CD4-positive, alpha-beta T cell (primary cell): ENCODE measurements at regions not wholly inside any gene's neighbourhood (a gene's known extent, or its start where the extent isn't known, plus 50 kb on each side); places are given as distances from the start of the nearest gene placed in this dataset.

Experiments used
- ATAC-seq: fragments of 200-7000 bp; cut with Tn5 transposase; one replicate; pipeline ENCODE4 v1.10.0; 2022; ENCODE audit warnings: mild to moderate bottlenecking; ENCODE audit not compliant: poor library complexity
- CTCF ChIA-PET: fragments of 350-600 bp; sonication (Branson Sonifier 250); formaldehyde crosslinking; loops from one replicate; lab custom pipeline; 2021; ENCODE audit warnings: antibody characterized with exemption, inconsistent platforms; lab: Charles Lee
- POLR2A ChIA-PET: fragments of 350-600 bp; sonication (Branson Sonifier 250); formaldehyde crosslinking; loops from one replicate; lab custom pipeline; 2021; ENCODE audit warnings: antibody characterized with exemption, inconsistent platforms; lab: Charles Lee
- DNase-seq, 14 experiments: peaks; one replicate each; pipeline ENCODE4 v3.0.0-alpha.2; 2013 to 2020; ENCODE audit warnings: mixed read lengths in 2 of 14
- H3K27ac ChIP-seq, 2 donors: one replicate each; pipeline versions ENCODE4 v1.5.1 to v1.7.0; 2013; ENCODE audit warnings: low read length in 2 of 2, low read depth in 1 of 2, mild to moderate bottlenecking in 1 of 2
- H3K27me3 ChIP-seq, 2 experiments: 1 replicate in 1 of 2; 2 replicates in 1 of 2; pipeline versions ENCODE4 v1.6.1 to v1.7.0; 2013; ENCODE audit warnings: low read length in 2 of 2, control low read depth in 1 of 2, mild to moderate bottlenecking in 1 of 2, moderate library complexity in 1 of 2; ENCODE audit not compliant: insufficient read depth in 2 of 2, control insufficient read depth in 1 of 2
- H3K36me3 ChIP-seq: one replicate; pipeline ENCODE4 v1.6.1; 2013; ENCODE audit warnings: low read length, control low read depth; ENCODE audit not compliant: insufficient read depth
- H3K4me1 ChIP-seq: one replicate; pipeline ENCODE4 v1.6.1; 2013; ENCODE audit warnings: low read length, control low read depth; ENCODE audit not compliant: insufficient read depth
- H3K4me3 ChIP-seq: one replicate; pipeline ENCODE4 v1.5.1; 2013; ENCODE audit warnings: mild to moderate bottlenecking, low read length, moderate library complexity
- H3K9me3 ChIP-seq, 2 experiments: 1 replicate in 1 of 2; 2 replicates in 1 of 2; pipeline versions ENCODE4 v1.6.1 to v1.7.0; 2013; ENCODE audit warnings: low read length in 2 of 2, mild to moderate bottlenecking in 2 of 2, control low read depth in 1 of 2, moderate library complexity in 1 of 2; ENCODE audit not compliant: control insufficient read depth in 1 of 2, insufficient read depth in 1 of 2
- H3K27ac Mint-ChIP-seq: one replicate; pipeline ENCODE4 v1.8.0; 2020; ENCODE audit warnings: mixed read lengths
- H3K27me3 Mint-ChIP-seq: one replicate; pipeline ENCODE4 v1.8.0; 2021; ENCODE audit warnings: mixed read lengths
- H3K36me3 Mint-ChIP-seq: one replicate; pipeline ENCODE4 v1.8.0; 2021; ENCODE audit warnings: low read depth, mixed read lengths
- H3K4me1 Mint-ChIP-seq: one replicate; pipeline ENCODE4 v1.8.0; 2021; ENCODE audit warnings: low read depth, mixed read lengths
- H3K4me3 Mint-ChIP-seq: one replicate; pipeline ENCODE4 v1.8.0; 2020; ENCODE audit warnings: mild to moderate bottlenecking, mixed read lengths
- H3K9me3 Mint-ChIP-seq: one replicate; pipeline ENCODE4 v1.8.0; 2020; ENCODE audit warnings: mixed read lengths
- CTCF ChIP-seq: fragments of 200-600 bp; IDR thresholded peaks from one replicate; pipeline ENCODE4 v1.8.0; 2022; ENCODE audit warnings: antibody characterized with exemption, mild to moderate bottlenecking
- intact Hi-C, 2 experiments: fragments of 100-400 bp; cut with DNase I in 1 of 2; cut with micrococcal nuclease in 1 of 2; formaldehyde crosslinking; loops; one replicate each; pipeline versions ENCODE4 v1.15.1 to v1.9.0; 2023 to 2025; cut with DNase I, micrococcal nuclease

- no peak overlapping the region for H3K4me3 ChIP-seq
- no peaks in the 10 kb centered on the region for H3K4me1 ChIP-seq
- Mint-ChIP-seq H3K4me3 (no peak overlapping the region), H3K9me3 (no peaks in the 10 kb centered on the region), H3K4me1 (no peaks in the 10 kb centered on the region), H3K27ac (no peak overlapping the region), H3K36me3 (no peaks in the 10 kb centered on the region), H3K27me3 (peaks cover 6% of the 10 kb centered on the region)
- ChIA-PET CTCF (no interaction called here), POLR2A (no interaction called here)
- no peak for TF ChIP-seq CTCF
- no peak overlapping the region for H3K27ac ChIP-seq
- intact Hi-C loops = no loop called here
- DNase-seq (no peak), ATAC-seq (no peak)
- H3K9me3 ChIP-seq = peaks cover 0 to 6% of the 10 kb centered on the region in 2 experiments
- no peaks in the 10 kb centered on the region for H3K36me3 ChIP-seq
- peaks cover 0 to 6% of the 10 kb centered on the region in 2 experiments for H3K27me3 ChIP-seq
These were observed 117.5 kb upstream of the CCDC68 start for GRCh38 chr18:55076643-55077218.

- ATAC-seq (no peak), DNase-seq (no peak)
- Histone ChIP-seq H3K27me3 (peaks cover 0 to 3% of the 10 kb centered on the region in 2 experiments), H3K36me3 (no peaks in the 10 kb centered on the region), H3K27ac (no peak overlapping the region), H3K4me1 (no peaks in the 10 kb centered on the region), H3K4me3 (no peak overlapping the region), H3K9me3 (no peaks in the 10 kb centered on the region)
- ChIA-PET CTCF (no interaction called here), POLR2A (no interaction called here)
- Mint-ChIP-seq H3K9me3 (no peaks in the 10 kb centered on the region), H3K4me3 (no peak overlapping the region), H3K27ac (no peak overlapping the region), H3K36me3 (no peaks in the 10 kb centered on the region), H3K27me3 (peaks cover 9% of the 10 kb centered on the region), H3K4me1 (no peaks in the 10 kb centered on the region)
- no peak for TF ChIP-seq CTCF
- intact Hi-C loops = no loop called here
These were observed 114.6 kb upstream of the CCDC68 start for GRCh38 chr18:55073834-55074233.

- ATAC-seq (no peak), DNase-seq (no peak)
- Mint-ChIP-seq H3K4me1 (no peaks in the 10 kb centered on the region), H3K4me3 (no peak overlapping the region), H3K9me3 (no peaks in the 10 kb centered on the region), H3K36me3 (no peaks in the 10 kb centered on the region), H3K27ac (no peak overlapping the region), H3K27me3 (peaks cover 9% of the 10 kb centered on the region)
- POLR2A ChIA-PET = no interaction called here
- Histone ChIP-seq H3K4me3 (no peak overlapping the region), H3K36me3 (no peaks in the 10 kb centered on the region), H3K27ac (no peak overlapping the region), H3K27me3 (peaks cover 0 to 3% of the 10 kb centered on the region in 2 experiments), H3K4me1 (no peaks in the 10 kb centered on the region), H3K9me3 (no peaks in the 10 kb centered on the region)
- intact Hi-C loops = no loop called here
- CTCF ChIA-PET = no interaction called here
- no peak for TF ChIP-seq CTCF
These were observed 113.9 kb upstream of the CCDC68 start for GRCh38 chr18:55073116-55073515.
